Thymus (tissue), 11 donors: ENCODE measurements at regions not wholly inside any gene's neighbourhood (a gene's known extent, or its start where the extent isn't known, plus 50 kb on each side); places are given as distances from the start of the nearest gene placed in this dataset.

Source experiments
- DNase-seq, 9 donors: peaks; one replicate each; pipeline ENCODE4 v3.0.0-alpha.2; 2013; ENCODE audit warnings: low spot score in 9 of 9, low read depth in 6 of 9, missing footprints in 1 of 9
- H3K27ac ChIP-seq, 2 donors: one replicate each; pipeline ENCODE4 v1.5.1; 2013; ENCODE audit warnings: control low read depth in 1 of 2, low read depth in 1 of 2, low read length in 1 of 2, mild to moderate bottlenecking in 1 of 2, moderate library complexity in 1 of 2
- H3K27me3 ChIP-seq, 2 donors: one replicate each; pipeline ENCODE4 v1.5.1; 2013; ENCODE audit warnings: low read length in 1 of 2; ENCODE audit not compliant: control insufficient read depth in 2 of 2, insufficient read depth in 1 of 2
- H3K36me3 ChIP-seq, 2 donors: one replicate each; pipeline ENCODE4 v1.5.1; 2013; ENCODE audit warnings: low read length in 1 of 2, mild to moderate bottlenecking in 1 of 2, moderate library complexity in 1 of 2; ENCODE audit not compliant: control insufficient read depth in 2 of 2, insufficient read depth in 2 of 2
- H3K4me1 ChIP-seq, 2 donors: one replicate each; pipeline ENCODE4 v1.5.1; 2013; ENCODE audit warnings: low read length in 2 of 2; ENCODE audit not compliant: control insufficient read depth in 2 of 2, insufficient read depth in 2 of 2
- H3K4me3 ChIP-seq, 2 donors: one replicate each; pipeline ENCODE4 v1.5.1; 2013; ENCODE audit warnings: low read length in 2 of 2, control low read depth in 1 of 2, mild to moderate bottlenecking in 1 of 2
- H3K9me3 ChIP-seq, 2 donors: one replicate each; pipeline ENCODE4 v1.5.1; 2013; ENCODE audit warnings: low read length in 1 of 2, mild to moderate bottlenecking in 1 of 2; ENCODE audit not compliant: control insufficient read depth in 2 of 2, insufficient read depth in 1 of 2
- WGBS: extraction: QIAGEN DNeasy Blood & Tissue Kit; methylation state at CpG from one replicate; pipeline ENCODE4 v1.1.7; 2013; 5-methylcytosine and 5-hydroxymethylcytosine counted together
- donor health status: healthy.

DNA sequence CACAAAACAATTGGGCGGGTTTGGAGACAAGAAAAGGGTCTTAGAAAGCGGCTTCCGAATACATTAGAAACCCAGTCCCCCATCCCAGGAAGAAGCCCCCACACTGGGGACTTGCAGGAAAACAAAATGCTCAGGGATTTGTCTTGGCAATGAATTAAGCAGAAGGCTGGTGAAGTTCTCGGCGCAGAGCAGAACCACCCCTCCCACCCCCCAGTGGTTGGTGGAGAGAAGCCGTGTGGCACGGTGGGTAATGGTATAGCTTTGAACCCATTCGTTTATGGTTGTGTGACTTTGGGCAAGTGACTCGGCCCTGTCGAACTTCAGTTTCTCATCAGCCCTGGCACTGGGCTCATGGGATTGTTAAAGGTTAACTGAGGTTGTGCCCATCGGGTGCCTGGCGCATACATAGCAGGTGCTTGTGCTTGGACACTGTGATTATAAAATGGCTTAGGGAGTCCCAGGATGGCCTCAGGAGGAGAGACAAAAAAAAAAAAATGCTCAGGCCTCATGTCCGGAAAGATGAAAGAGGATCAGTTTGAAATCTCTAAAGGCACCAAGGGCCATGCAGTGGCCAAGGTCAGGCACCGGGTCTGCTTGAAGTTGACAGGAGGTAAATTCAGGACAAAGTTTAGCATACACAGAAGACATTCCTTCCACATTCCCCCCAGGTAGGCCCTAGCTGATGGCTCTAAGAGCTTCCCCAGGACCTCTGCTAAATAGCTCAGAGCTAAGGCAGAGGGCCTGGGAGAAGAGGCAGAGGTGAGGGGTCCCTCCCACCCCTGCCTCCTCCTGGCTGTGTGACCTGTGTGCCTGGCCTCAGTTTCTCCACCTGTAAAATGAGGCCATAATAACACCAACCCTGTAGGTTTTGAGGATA lies 120.1 kb upstream of the PTPN1 start:
- peaks cover 39 to 74% of the 10 kb centered on the region in 2 donors for H3K4me1 ChIP-seq
- H3K36me3 ChIP-seq: no peaks in the 10 kb centered on the region
- DNase-seq: no peak
- no peaks in the 10 kb centered on the region for H3K9me3 ChIP-seq
- WGBS: 91% methylated on average over 14 of the region's 14 CpGs
- H3K4me3 ChIP-seq: no peak overlapping the region
- no peak overlapping the region for H3K27ac ChIP-seq
- peaks cover 0 to 2% of the 10 kb centered on the region in 2 donors for H3K27me3 ChIP-seq

DNA sequence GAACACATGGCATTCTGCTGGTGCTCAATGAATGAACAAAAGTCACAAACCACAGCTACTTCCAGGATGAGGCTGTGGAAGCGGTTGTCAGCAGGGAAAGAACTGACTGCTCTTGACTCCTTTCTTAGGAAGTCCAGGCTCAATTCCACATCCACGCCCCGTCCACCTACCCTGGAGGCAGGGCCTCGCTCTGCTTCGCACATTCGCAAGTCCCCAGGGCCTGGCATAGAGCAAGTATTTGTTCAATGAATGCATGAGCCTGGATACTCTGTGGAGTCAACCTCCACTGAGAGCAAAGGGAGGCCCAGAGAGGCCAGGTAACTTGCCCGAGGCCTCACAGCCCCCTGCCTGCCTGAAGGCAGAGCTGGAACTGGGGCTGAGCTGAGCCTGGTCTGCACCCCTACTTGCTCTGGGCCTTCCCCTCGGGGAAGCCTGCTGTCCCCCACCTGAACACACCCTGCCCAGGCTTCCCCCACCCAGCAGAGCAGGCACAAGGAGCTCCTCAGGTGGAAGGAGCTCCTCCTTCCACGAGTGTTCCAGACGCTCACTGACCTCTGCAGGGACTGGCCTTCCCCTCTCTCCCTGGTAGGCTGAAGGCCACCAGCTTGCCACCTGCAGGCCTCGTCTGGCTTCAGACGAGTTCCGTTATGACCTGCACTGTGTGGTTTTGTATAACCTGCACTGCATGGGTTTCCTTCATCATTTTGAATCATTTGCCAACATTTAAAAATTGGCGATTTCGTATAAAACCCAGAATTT lies 119.3 kb upstream of the PTPN1 start:
- no peak for DNase-seq
- WGBS: 93% methylated on average over 15 of the region's 15 CpGs
- Histone ChIP-seq H3K27ac (no peak overlapping the region), H3K4me1 (peaks cover 30 to 66% of the 10 kb centered on the region in 2 donors), H3K4me3 (no peak overlapping the region), H3K36me3 (no peaks in the 10 kb centered on the region), H3K27me3 (peaks cover 0 to 2% of the 10 kb centered on the region in 2 donors), H3K9me3 (no peaks in the 10 kb centered on the region)

DNA sequence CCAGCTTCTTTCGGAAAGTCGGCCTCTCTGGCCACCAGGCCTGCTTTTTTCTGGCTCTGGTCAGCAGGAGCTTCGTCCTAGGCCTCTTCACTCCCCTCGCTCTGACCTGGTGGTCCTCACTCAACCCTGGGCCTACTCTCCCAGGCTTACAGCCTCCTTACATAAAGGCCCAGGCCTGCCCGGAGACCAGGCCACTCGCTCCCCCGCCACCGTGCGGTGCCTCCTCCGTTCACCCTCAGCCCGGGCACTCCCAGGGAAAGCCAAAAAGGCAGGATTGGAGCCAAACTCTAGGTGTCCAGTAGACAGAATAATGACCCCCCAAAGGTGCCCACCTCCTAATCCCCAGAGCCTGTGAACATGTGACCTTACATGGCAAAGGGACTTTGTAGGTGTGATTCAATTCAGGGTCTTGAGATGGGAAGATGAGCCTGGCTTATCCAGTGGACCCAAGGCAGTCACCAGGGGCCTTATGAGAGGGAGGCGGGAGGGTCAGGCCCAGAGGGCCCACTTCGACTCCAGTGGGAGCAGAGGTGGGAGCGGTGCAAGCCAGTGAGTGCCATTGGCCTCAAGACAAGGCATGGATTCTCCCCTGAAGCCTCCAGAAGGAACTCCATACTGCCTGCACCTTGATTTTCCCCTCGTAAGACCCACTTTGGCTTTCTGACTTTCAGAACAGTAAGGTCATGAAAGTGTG lies 118.6 kb upstream of the PTPN1 start:
- H3K4me1 ChIP-seq: peaks cover 23 to 59% of the 10 kb centered on the region in 2 donors
- no peaks in the 10 kb centered on the region for H3K9me3 ChIP-seq

GRCh38 chr20:50392138-50392866 lies 117.9 kb upstream of the PTPN1 start:
- Histone ChIP-seq H3K4me3 (no peak overlapping the region), H3K9me3 (no peaks in the 10 kb centered on the region), H3K27me3 (peaks cover 0 to 2% of the 10 kb centered on the region in 2 donors), H3K27ac (no peak overlapping the region), H3K4me1 (peaks cover 18 to 52% of the 10 kb centered on the region in 2 donors), H3K36me3 (no peaks in the 10 kb centered on the region)
- no peak for DNase-seq
- 63% methylated on average over 9 of the region's 9 CpGs for WGBS

More for the DNA sequence above, 118.6 kb upstream of the PTPN1 start:
- Histone ChIP-seq H3K27me3 (peaks cover 0 to 2% of the 10 kb centered on the region in 2 donors), H3K36me3 (no peaks in the 10 kb centered on the region), H3K4me3 (no peak overlapping the region), H3K27ac (no peak overlapping the region)
- DNase-seq: no peak
- WGBS: 98% methylated on average over 15 of the region's 15 CpGs

DNA sequence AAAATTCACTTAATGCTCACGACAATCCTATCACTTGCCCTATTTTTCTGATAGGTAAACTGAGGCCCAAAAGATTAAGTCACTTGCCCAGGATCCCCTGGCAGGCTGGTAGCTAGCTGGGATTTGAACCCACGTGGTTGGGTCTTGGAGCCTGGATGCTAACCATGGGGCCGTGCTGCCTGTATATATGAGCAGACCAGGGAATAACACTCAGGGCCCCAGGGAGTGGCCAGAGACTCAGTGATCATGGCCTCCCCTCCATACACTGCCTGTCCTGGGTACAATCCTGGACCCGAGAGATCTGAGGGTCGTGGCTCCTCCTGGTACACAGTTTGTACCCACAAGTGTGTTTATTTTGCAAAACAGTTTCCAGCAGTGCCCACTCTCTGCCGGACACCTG lies 116.9 kb upstream of the PTPN1 start:
- Histone ChIP-seq H3K27ac (no peak overlapping the region), H3K4me1 (peaks cover 11 to 47% of the 10 kb centered on the region in 2 donors), H3K9me3 (no peaks in the 10 kb centered on the region), H3K4me3 (no peak overlapping the region), H3K36me3 (no peaks in the 10 kb centered on the region), H3K27me3 (no peaks in the 10 kb centered on the region)
- no peak for DNase-seq
- WGBS: 90% methylated on average over 6 of the region's 6 CpGs

DNA sequence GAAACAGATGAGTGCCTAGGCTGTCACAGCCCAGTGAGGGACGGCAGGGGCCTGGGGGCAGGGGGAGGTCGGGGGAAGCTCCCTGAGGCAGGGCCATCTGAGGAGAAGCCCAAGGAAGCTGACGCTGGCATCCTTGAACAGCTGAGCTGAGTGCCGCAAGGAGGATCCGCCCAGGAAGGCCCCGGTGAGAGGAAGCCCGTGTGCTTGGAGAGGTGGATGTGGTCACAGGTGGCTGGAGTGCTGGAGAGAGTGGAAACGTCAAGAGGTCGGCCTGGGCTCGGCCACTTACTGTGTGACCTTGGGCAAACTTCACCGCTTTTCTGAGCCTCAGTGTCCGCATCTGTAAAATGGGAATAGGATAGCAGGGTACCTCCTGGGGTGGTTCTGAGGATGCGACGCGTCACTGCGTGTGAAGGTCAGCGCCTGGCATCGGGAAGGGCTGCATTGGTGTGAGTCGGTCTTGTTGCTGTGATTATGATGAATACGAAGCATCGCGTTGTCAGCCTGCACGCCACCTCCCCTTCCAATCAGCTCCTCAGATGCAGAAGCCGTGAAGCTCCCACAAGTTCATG lies 116.1 kb upstream of the PTPN1 start:
- no peaks in the 10 kb centered on the region for H3K36me3 ChIP-seq
- H3K27ac ChIP-seq: no peak overlapping the region
- peaks cover 7 to 46% of the 10 kb centered on the region in 2 donors for H3K4me1 ChIP-seq
- no peaks in the 10 kb centered on the region for H3K27me3 ChIP-seq
- no peak overlapping the region for H3K4me3 ChIP-seq
- H3K9me3 ChIP-seq: peaks cover 0 to 3% of the 10 kb centered on the region in 2 donors
- DNase-seq: no peak
- 86% methylated on average over 24 of the region's 24 CpGs for WGBS

GRCh38 chr20:50394569-50394968 lies 115.6 kb upstream of the PTPN1 start:
- no peak overlapping the region for H3K27ac ChIP-seq

GRCh38 chr20:50395251-50395729 lies 114.9 kb upstream of the PTPN1 start:
- H3K4me3 ChIP-seq: no peak overlapping the region
- WGBS: 93% methylated on average over 11 of the region's 11 CpGs
- H3K27me3 ChIP-seq: no peaks in the 10 kb centered on the region
- no peak for DNase-seq
- no peak overlapping the region for H3K27ac ChIP-seq
- peaks cover 0 to 5% of the 10 kb centered on the region in 2 donors for H3K9me3 ChIP-seq
- no peaks in the 10 kb centered on the region for H3K36me3 ChIP-seq
- H3K4me1 ChIP-seq: peaks cover 0 to 40% of the 10 kb centered on the region in 2 donors

More at GRCh38 chr20:50394569-50394968, 115.6 kb upstream of the PTPN1 start:
- peaks cover 0 to 5% of the 10 kb centered on the region in 2 donors for H3K9me3 ChIP-seq
- H3K36me3 ChIP-seq: no peaks in the 10 kb centered on the region
- H3K27me3 ChIP-seq: no peaks in the 10 kb centered on the region
- peaks cover 4 to 44% of the 10 kb centered on the region in 2 donors for H3K4me1 ChIP-seq
- H3K4me3 ChIP-seq: no peak overlapping the region
- DNase-seq: no peak
- 32% methylated on average over 11 of the region's 11 CpGs for WGBS
